A673 (cell line): ENCODE measurements at regions not wholly inside any gene's neighbourhood (a gene's known extent, or its start where the extent isn't known, plus 50 kb on each side); places are given as distances from the start of the nearest gene placed in this dataset.

Experiments used
- CTCF ChIP-seq: fragments of 300-800, 200-600 bp; sonication (generic); conservative IDR thresholded peaks from 2 replicates; pipeline ENCODE4 v1.5.1; 2017; ENCODE audit warnings: low read depth, mild to moderate bottlenecking, antibody characterized with exemption, low read length, moderate library complexity, mixed read lengths
- EZH2 ChIP-seq: fragments of 200-600 bp; sonication (generic); IDR thresholded peaks from 2 replicates; pipeline ENCODE4 v1.6.1; 2017; ENCODE audit warnings: borderline replicate concordance, low read depth, mild to moderate bottlenecking, mixed read lengths, antibody characterized with exemption, low read length; ENCODE audit not compliant: poor library complexity, severe bottlenecking

GRCh38 chr3:102586485-102586884, 151.7 kb downstream of the ZPLD1 start:
- TF ChIP-seq CTCF, result no peak
- no peak for TF ChIP-seq EZH2
